Thoracic aorta (tissue), 2 donors: ENCODE measurements at regions not wholly inside any gene's neighbourhood (a gene's known extent, or its start where the extent isn't known, plus 50 kb on each side); places are given as distances from the start of the nearest gene placed in this dataset.

Experiments
- ATAC-seq: fragments of 150-250 bp; one replicate; pipeline ENCODE4 v1.8.0; 2017; ENCODE audit warnings: low read depth; ENCODE audit not compliant: insufficient number of reproducible peaks, low FRiP score
- DNase-seq: peaks from one replicate; pipeline ENCODE4 v3.0.0-alpha.2; 2020; ENCODE audit warnings: low spot score
- H3K27ac ChIP-seq, 2 donors: fragments of 200-600 bp; sonication (generic); 1 replicate in 1 of 2; 2 replicates in 1 of 2; pipeline ENCODE4 v1.5.1; 2016; ENCODE audit warnings: mild to moderate bottlenecking in 2 of 2, moderate library complexity in 2 of 2
- H3K27me3 ChIP-seq: fragments of 200-600 bp; sonication (generic); replicated peaks from 2 replicates; pipeline ENCODE4 v1.6.0; 2016; ENCODE audit warnings: mild to moderate bottlenecking; ENCODE audit not compliant: insufficient read depth
- H3K36me3 ChIP-seq: fragments of 200-600 bp; sonication (generic); one replicate; pipeline ENCODE4 v1.5.1; 2016
- H3K4me1 ChIP-seq, 2 donors: fragments of 200-600 bp; sonication (generic); 1 replicate in 1 of 2; 2 replicates in 1 of 2; pipeline versions ENCODE4 v1.5.1 to v1.6.0; 2016; ENCODE audit warnings: low read depth in 2 of 2, mild to moderate bottlenecking in 1 of 2; ENCODE audit not compliant: control insufficient read depth in 1 of 2
- H3K4me3 ChIP-seq: fragments of 200-600 bp; sonication (generic); 2 replicates; pipeline ENCODE4 v1.5.1; 2016; ENCODE audit warnings: mild to moderate bottlenecking
- H3K9me3 ChIP-seq: fragments of 200-600 bp; sonication (generic); 2 replicates; pipeline ENCODE4 v1.5.1; 2016
- TF ChIP-seq, protein P1 (sequence below): fragments of 200-600 bp; sonication (generic); IDR thresholded peaks from one replicate; pipeline ENCODE4 v1.5.1; 2019; ENCODE audit warnings: antibody characterized with exemption

DNA sequence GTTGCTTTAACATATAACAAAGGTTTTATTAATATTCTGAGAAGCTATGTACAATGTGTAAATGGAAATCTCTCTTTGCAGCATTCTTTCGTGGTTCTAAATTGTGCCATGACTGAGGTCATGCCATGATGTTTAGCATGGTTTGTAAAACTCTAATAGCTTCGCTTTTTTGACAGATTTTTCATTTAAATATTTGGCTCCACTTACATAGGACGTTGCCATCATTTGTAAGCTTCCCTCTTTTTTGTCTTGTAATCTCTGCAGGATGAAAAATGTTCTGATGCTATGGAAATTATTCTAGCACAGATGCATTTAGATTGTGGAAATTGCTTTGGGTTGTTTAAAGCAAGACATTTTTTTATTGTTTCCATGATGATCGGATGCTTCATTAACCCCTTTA lies 1054.8 kb downstream of the MAT2B start:
- DNase-seq (no peak), ATAC-seq (no peak)
- no peaks in the 10 kb centered on the region for H3K9me3 ChIP-seq
- H3K27ac ChIP-seq: no peak overlapping the region
- no peaks in the 10 kb centered on the region for H3K27me3 ChIP-seq
- H3K4me1 ChIP-seq: no peaks in the 10 kb centered on the region
- TF ChIP-seq, protein P1, sequence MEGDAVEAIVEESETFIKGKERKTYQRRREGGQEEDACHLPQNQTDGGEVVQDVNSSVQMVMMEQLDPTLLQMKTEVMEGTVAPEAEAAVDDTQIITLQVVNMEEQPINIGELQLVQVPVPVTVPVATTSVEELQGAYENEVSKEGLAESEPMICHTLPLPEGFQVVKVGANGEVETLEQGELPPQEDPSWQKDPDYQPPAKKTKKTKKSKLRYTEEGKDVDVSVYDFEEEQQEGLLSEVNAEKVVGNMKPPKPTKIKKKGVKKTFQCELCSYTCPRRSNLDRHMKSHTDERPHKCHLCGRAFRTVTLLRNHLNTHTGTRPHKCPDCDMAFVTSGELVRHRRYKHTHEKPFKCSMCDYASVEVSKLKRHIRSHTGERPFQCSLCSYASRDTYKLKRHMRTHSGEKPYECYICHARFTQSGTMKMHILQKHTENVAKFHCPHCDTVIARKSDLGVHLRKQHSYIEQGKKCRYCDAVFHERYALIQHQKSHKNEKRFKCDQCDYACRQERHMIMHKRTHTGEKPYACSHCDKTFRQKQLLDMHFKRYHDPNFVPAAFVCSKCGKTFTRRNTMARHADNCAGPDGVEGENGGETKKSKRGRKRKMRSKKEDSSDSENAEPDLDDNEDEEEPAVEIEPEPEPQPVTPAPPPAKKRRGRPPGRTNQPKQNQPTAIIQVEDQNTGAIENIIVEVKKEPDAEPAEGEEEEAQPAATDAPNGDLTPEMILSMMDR: no peak
- H3K36me3 ChIP-seq: no peaks in the 10 kb centered on the region
- H3K4me3 ChIP-seq: no peak overlapping the region

DNA sequence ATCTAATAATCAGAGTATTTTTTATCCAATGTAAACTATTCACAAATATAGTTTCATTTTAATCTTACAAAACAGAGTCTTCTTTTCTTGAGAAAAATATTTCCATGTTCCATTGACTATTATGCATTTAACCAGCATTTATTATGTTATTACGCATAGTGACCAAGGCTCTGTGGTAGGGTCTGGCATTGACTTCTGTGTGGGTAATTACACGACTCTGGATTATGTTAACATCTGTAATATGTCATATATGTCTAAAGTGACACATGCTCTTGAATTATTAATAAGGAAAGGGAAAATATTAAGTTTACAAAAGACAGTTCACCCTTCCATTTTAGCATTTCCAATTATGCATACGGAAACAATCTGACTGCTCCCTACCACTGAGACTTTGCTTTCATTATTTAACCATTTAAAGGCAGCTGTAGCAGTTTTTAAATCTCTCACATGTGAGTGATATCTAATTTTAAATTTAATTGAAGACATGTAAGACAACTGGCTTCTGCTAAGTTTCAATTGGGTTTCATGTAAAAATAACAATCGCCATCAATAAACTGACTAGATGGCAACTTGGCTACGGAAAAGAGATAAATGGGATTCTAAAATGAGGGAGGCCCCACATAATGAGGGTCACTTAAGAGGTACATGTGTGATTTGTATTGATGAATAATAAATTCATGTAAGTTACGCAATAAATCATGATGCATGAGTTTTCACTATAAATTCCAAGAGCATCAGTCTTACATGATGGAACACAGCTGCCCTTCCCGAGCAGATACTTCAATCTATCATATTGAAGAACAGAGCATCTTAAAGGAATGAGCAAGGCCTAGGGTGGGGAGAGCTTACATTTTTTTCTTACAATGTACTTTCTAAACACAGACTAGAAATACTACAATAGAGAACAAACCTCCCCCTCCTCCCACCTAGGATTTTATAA lies 1056.8 kb downstream of the MAT2B start:
- no peaks in the 10 kb centered on the region for H3K4me1 ChIP-seq
- ATAC-seq: no peak
- H3K36me3 ChIP-seq: no peaks in the 10 kb centered on the region
- TF ChIP-seq, protein P1: no peak
- no peak overlapping the region for H3K27ac ChIP-seq
- H3K27me3 ChIP-seq: no peaks in the 10 kb centered on the region
- no peaks in the 10 kb centered on the region for H3K9me3 ChIP-seq
- H3K4me3 ChIP-seq: no peak overlapping the region
- no peak for DNase-seq

GRCh38 chr5:164563370-164563769 lies 1058.0 kb downstream of the MAT2B start:
- no peaks in the 10 kb centered on the region for H3K9me3 ChIP-seq
- no peaks in the 10 kb centered on the region for H3K27me3 ChIP-seq
- ATAC-seq (no peak), DNase-seq (no peak)
- H3K4me1 ChIP-seq: no peaks in the 10 kb centered on the region
- no peak overlapping the region for H3K4me3 ChIP-seq
- TF ChIP-seq, protein P1: no peak
- no peaks in the 10 kb centered on the region for H3K36me3 ChIP-seq
- H3K27ac ChIP-seq: no peak overlapping the region

DNA sequence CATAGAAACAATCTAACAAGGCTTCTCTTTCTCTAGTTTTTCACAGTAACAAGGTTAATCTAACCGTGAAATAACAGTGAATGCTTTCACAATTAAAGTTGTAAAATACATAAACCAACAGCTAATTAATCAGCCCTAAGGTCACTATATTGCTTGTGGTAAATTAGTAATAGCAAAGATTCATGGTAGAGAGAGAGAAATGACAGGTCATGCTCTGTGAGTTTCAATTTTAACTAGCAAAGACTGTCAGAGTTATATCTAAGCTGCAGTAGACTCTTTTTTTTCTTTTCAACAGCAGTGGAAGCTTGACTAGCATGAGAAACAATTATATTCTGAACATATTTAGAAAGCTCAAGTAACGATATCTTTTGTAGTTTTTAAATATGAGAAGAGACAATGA lies 1068.0 kb downstream of the MAT2B start:
- no peaks in the 10 kb centered on the region for H3K36me3 ChIP-seq

DNA sequence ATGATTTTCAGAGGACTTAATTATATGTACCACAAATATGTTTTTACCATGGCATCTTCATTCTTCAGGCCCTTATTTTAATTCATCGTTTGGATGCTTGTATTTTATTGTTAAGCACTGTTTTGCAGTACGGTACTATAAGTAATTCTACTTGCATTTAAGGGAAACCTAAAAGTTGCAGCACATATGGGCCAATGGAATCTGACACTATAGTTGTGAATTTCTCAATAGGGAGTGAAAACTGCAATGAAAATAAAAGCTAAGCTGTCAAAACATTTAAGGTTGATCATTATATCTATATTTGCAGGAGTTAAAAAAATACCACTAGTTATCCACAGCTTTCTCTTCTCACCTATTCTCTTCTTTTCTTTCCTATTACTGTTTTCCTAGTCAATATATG lies 1071.8 kb downstream of the MAT2B start:
- TF ChIP-seq, protein P1: no peak
- Histone ChIP-seq H3K27me3 (no peaks in the 10 kb centered on the region), H3K36me3 (no peaks in the 10 kb centered on the region), H3K4me1 (no peaks in the 10 kb centered on the region), H3K9me3 (no peaks in the 10 kb centered on the region), H3K27ac (no peak overlapping the region), H3K4me3 (no peak overlapping the region)
- ATAC-seq: no peak
- DNase-seq: no peak

More for the DNA sequence above, 1068.0 kb downstream of the MAT2B start:
- DNase-seq (no peak), ATAC-seq (no peak)
- Histone ChIP-seq H3K27me3 (no peaks in the 10 kb centered on the region), H3K4me3 (no peak overlapping the region), H3K9me3 (no peaks in the 10 kb centered on the region), H3K4me1 (no peaks in the 10 kb centered on the region), H3K27ac (no peak overlapping the region)
- TF ChIP-seq, protein P1: no peak
